ENCODE measurements at regions not wholly inside any gene's neighbourhood (a gene's known extent, or its start where the extent isn't known, plus 50 kb on each side); places are given as distances from the start of the nearest gene placed in this dataset.
"Not testable (repeated sequence)": the region's sequence is repeated elsewhere in the genome, so short reads cannot be mapped to it uniquely, and the experiment has no call there.

- Mint-ChIP-seq H3K9me3 (no peaks in the 10 kb centered on the region), H3K27ac (no peak overlapping the region), H3K36me3 (no peaks in the 10 kb centered on the region)
- ATAC-seq, result no peak
- DNase-seq (ENCODE audit: low spot score in 2 of 2), result no peak
Observed at GRCh38 chr10:84571146-84571545, 242.8 kb downstream of the CCSER2 start.

GRCh38 chr10:84574102-84574501 lies 245.7 kb downstream of the CCSER2 start:
- DNase-seq (ENCODE audit: low spot score in 2 of 2) (no peak), ATAC-seq (no peak)
- H3K36me3 Mint-ChIP-seq, result no peaks in the 10 kb centered on the region
- H3K9me3 Mint-ChIP-seq, result no peaks in the 10 kb centered on the region
- no peak overlapping the region for H3K27ac Mint-ChIP-seq

- ATAC-seq (no peak), DNase-seq (ENCODE audit: low spot score in 2 of 2) (no peak)
- no peaks in the 10 kb centered on the region for H3K36me3 Mint-ChIP-seq
- H3K27ac Mint-ChIP-seq, result no peak overlapping the region
- no peaks in the 10 kb centered on the region for H3K9me3 Mint-ChIP-seq
Observed at GRCh38 chr10:84581976-84582375, 253.6 kb downstream of the CCSER2 start.

DNA sequence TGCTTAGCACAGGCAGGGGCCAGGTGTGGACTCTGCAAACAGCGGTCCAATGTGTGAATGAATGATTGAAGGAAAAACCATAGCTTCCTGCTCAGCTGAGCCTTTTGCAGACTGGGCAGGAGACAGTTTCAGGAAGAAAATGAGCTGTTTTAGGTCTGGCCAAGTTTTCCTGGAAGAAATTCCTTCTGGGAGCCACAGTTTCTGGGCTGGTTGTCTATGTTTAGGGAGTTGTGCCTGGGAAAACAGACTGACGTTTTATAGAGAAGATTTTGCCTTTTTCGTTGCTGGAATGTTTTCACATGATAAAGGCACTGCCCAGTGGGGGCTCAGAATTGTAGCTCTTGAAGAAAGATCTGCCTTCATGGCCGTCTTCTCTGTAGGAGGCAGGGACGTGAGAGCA lies 255.1 kb downstream of the CCSER2 start:
- ATAC-seq (no peak), DNase-seq (ENCODE audit: low spot score in 2 of 2) (no peak)
- Mint-ChIP-seq H3K9me3 (no peaks in the 10 kb centered on the region), H3K27ac (no peak overlapping the region), H3K36me3 (no peaks in the 10 kb centered on the region)

- ATAC-seq, result no peak
- Mint-ChIP-seq H3K36me3 (no peaks in the 10 kb centered on the region), H3K27ac (no peak overlapping the region), H3K9me3 (no peaks in the 10 kb centered on the region)
- no peak for DNase-seq (ENCODE audit: low spot score in 2 of 2)
Observed at GRCh38 chr10:84587789-84588188, 259.4 kb downstream of the CCSER2 start.

- Mint-ChIP-seq H3K36me3 (no peaks in the 10 kb centered on the region), H3K9me3 (no peaks in the 10 kb centered on the region), H3K27ac (peak overlapping the region in 1 of 2 donors; percentile 29)
- no peak for DNase-seq (ENCODE audit: low spot score in 2 of 2)
- ATAC-seq, result no peak
Observed at GRCh38 chr10:84588426-84588825, 260.0 kb downstream of the CCSER2 start.

DNA sequence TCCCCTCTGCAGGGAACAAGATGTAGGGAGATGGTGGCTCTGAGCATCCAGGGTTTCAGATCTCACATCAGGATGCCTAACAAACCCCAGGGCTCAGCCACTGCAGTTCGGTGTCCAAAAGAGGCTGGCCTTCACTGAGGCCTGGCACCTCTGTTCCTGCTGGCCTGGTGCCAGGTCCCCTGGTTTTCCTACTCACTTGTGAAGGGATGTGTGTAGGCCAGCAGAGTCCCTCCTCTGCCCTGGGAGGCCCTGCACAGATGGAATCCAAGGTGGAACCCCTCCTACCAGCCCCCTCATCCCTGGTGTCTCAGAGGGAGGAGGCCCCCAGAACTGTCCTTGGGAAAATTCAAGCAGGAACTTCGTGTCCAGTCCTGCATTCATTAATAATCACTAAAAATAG lies 260.6 kb downstream of the CCSER2 start:
- DNase-seq (ENCODE audit: low spot score in 2 of 2) (no peak), ATAC-seq (no peak)
- H3K36me3 Mint-ChIP-seq, result no peaks in the 10 kb centered on the region

DNA sequence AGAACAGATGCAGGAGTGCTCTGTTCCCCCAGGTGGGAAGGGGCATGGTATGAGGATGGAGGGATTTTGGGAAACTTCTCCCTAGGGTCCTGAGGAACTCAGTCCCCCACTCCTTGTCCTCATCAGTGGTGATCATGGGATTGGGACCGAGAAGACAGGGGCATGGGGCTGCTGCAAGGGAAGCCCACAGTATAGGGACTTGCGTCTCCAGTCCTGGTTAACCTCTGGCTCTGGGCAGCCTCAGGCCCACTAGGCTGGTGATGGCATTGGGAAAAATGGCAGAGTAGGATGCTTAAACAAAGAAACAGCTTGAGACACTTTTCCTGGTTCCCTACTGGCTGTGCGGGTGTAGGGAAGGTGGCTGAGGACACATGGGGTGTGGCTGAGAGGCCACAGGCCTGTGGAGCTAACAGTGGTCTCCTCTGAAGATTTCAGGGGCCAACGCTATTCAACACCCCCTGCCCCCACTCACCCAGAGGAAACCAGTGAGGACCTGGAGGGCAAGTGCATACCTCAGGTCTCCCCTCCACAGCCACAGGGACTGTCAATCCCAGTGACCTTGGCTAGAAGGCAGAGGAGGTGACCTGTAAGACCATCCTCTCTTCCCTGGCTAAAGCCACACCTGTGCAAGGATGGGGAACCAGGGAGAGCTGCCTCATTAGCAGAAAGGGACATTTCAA lies 261.3 kb downstream of the CCSER2 start:
- DNase-seq (ENCODE audit: low spot score in 2 of 2) (no peak), ATAC-seq (no peak)
- Mint-ChIP-seq H3K9me3 (no peaks in the 10 kb centered on the region), H3K36me3 (no peaks in the 10 kb centered on the region), H3K27ac (no peak overlapping the region)

More for the DNA sequence above, 260.6 kb downstream of the CCSER2 start:
- Mint-ChIP-seq H3K27ac (no peak overlapping the region), H3K9me3 (no peaks in the 10 kb centered on the region)

GRCh38 chr10:84590327-84591193 lies 262.2 kb downstream of the CCSER2 start:
- DNase-seq (ENCODE audit: low spot score in 2 of 2), result no peak
- H3K36me3 Mint-ChIP-seq, result no peaks in the 10 kb centered on the region
- no peak overlapping the region for H3K27ac Mint-ChIP-seq
- no peak for ATAC-seq
- H3K9me3 Mint-ChIP-seq, result no peaks in the 10 kb centered on the region

GRCh38 chr10:84593506-84593905 lies 265.1 kb downstream of the CCSER2 start:
- no peak for ATAC-seq
- H3K36me3 Mint-ChIP-seq, result no peaks in the 10 kb centered on the region
- H3K27ac Mint-ChIP-seq, result peak overlapping the region in 1 of 2 donors; percentile 56
- DNase-seq (ENCODE audit: low spot score in 2 of 2), result no peak
- peaks cover 0 to 4% of the 10 kb centered on the region in 2 donors for H3K9me3 Mint-ChIP-seq

GRCh38 chr10:84596585-84596984 lies 268.2 kb downstream of the CCSER2 start:
- DNase-seq (ENCODE audit: low spot score in 2 of 2) (no peak), ATAC-seq (no peak)
- Mint-ChIP-seq H3K27ac (no peak overlapping the region), H3K36me3 (no peaks in the 10 kb centered on the region), H3K9me3 (peaks cover 0 to 4% of the 10 kb centered on the region in 2 donors)

GRCh38 chr10:84599254-84599653 lies 270.9 kb downstream of the CCSER2 start:
- Mint-ChIP-seq H3K36me3 (no peaks in the 10 kb centered on the region), H3K9me3 (peaks cover 0 to 4% of the 10 kb centered on the region in 2 donors), H3K27ac (no peak overlapping the region)
- no peak for ATAC-seq
- no peak for DNase-seq (ENCODE audit: low spot score in 2 of 2)

- no peaks in the 10 kb centered on the region for H3K36me3 Mint-ChIP-seq
- no peak for DNase-seq (ENCODE audit: low spot score in 2 of 2)
- H3K27ac Mint-ChIP-seq, result no peak overlapping the region
- H3K9me3 Mint-ChIP-seq, result peaks cover 0 to 4% of the 10 kb centered on the region in 2 donors
- ATAC-seq, result no peak
Observed at GRCh38 chr10:84600947-84601346, 272.6 kb downstream of the CCSER2 start.

GRCh38 chr10:84602543-84602942 lies 274.2 kb downstream of the CCSER2 start:
- DNase-seq (ENCODE audit: low spot score in 2 of 2); ATAC-seq; H3K27ac Mint-ChIP-seq; H3K36me3 Mint-ChIP-seq; H3K9me3 Mint-ChIP-seq: not testable (repeated sequence)

- no peaks in the 10 kb centered on the region for H3K36me3 Mint-ChIP-seq
- no peak overlapping the region for H3K27ac Mint-ChIP-seq
- no peaks in the 10 kb centered on the region for H3K9me3 Mint-ChIP-seq
- ATAC-seq (no peak), DNase-seq (ENCODE audit: low spot score in 2 of 2) (no peak)
Observed at GRCh38 chr10:84603971-84604370, 275.6 kb downstream of the CCSER2 start.

DNA sequence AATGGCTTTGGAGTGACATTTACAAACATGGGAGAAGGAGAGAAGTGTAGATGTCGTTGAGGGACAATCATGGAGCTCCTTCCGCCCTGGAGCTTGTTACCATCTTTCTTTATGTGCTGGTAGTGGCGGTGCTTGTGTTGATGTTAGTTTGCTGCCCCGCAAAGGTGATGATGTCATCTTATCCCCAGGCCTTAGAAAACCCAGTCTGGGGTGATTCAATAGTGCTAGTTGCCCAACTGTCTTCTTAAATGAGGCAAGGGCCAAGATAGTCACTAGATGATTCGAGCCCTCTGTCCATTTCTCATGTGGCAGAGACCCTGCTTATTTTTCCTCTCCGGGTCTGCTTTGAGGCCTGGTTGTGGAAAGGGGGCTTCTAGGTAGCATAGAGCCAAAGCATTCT lies 277.4 kb downstream of the CCSER2 start:
- Mint-ChIP-seq H3K27ac (no peak overlapping the region), H3K9me3 (no peaks in the 10 kb centered on the region), H3K36me3 (no peaks in the 10 kb centered on the region)
- no peak for DNase-seq (ENCODE audit: low spot score in 2 of 2)
- ATAC-seq, result no peak

GRCh38 chr10:84606428-84606827 lies 278.0 kb downstream of the CCSER2 start:
- DNase-seq (ENCODE audit: low spot score in 2 of 2), result no peak
- Mint-ChIP-seq H3K36me3 (no peaks in the 10 kb centered on the region), H3K9me3 (no peaks in the 10 kb centered on the region), H3K27ac (peak overlapping the region in 1 of 2 donors; percentile 24)
- ATAC-seq, result no peak

DNA sequence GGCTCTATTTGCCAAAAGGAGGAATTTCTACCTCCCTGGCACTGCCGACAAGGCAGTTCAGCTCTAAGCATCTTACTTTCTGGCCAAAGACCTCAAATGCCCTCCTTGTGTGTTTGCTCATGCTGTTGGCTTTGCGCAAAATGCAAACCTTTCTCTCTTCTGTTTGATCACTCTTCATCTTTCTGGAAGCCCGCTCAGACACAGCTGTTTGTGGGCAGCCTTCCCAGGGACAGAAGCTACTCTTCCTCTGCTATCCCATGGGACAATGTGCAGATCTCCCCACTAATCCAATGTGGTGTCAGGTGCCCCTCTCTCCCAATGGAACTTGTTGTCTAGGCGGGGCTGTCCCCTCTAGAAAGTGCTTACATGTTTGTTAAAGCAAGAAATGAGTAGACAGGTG lies 278.7 kb downstream of the CCSER2 start:
- no peaks in the 10 kb centered on the region for H3K36me3 Mint-ChIP-seq
- ATAC-seq (no peak), DNase-seq (ENCODE audit: low spot score in 2 of 2) (no peak)
- H3K27ac Mint-ChIP-seq, result no peak overlapping the region
- H3K9me3 Mint-ChIP-seq, result no peaks in the 10 kb centered on the region

Measured in activated naive CD4-positive, alpha-beta T cell treated with anti-CD3 and anti-CD28 coated beads, Interleukin-2, amount 50 U/mL, for 72 hours (primary cell).